Neural cell (in vitro differentiated cells): ENCODE measurements at regions not wholly inside any gene's neighbourhood (a gene's known extent, or its start where the extent isn't known, plus 50 kb on each side); places are given as distances from the start of the nearest gene placed in this dataset.

Source experiments
- H2AFZ ChIP-seq: fragments of 200-600, 300-800 bp; sonication (generic), shearing (Covaris generic); 2 replicates; pipeline ENCODE4 v1.6.0; 2014; ENCODE audit warnings: low read depth, mild to moderate bottlenecking, antibody characterized with exemption, low read length, moderate library complexity
- H3F3A ChIP-seq: fragments of 200-600 bp; shearing (Covaris generic); 2 replicates; pipeline ENCODE4 v1.6.1; 2016; ENCODE audit warnings: mild to moderate bottlenecking, moderate library complexity, mixed read lengths, antibody characterized with exemption, low read length; ENCODE audit not compliant: insufficient read depth, poor library complexity, severe bottlenecking
- H3K27ac ChIP-seq: fragments of 200-600, 300-800 bp; sonication (generic), shearing (Covaris generic); 2 replicates; pipeline ENCODE4 v1.5.1; 2014; ENCODE audit warnings: mild to moderate bottlenecking, low read length, moderate library complexity
- H3K27me3 ChIP-seq: fragments of 300-800, 200-600 bp; sonication (generic), shearing (Covaris generic); 2 replicates; pipeline ENCODE4 v1.6.0; 2014; ENCODE audit warnings: mild to moderate bottlenecking, low read depth, low read length, moderate library complexity; ENCODE audit not compliant: insufficient read depth
- H3K36me3 ChIP-seq: fragments of 300-800, 200-600 bp; sonication (generic), shearing (Covaris generic); 2 replicates; pipeline ENCODE4 v1.5.1; 2014; ENCODE audit warnings: mild to moderate bottlenecking, antibody characterized with exemption, low read length, moderate library complexity; ENCODE audit not compliant: insufficient read depth
- H3K4me2 ChIP-seq: fragments of 300-800, 200-600 bp; sonication (generic), shearing (Covaris generic); 2 replicates; pipeline ENCODE4 v1.6.0; 2014; ENCODE audit warnings: mild to moderate bottlenecking, low read length
- H3K4me3 ChIP-seq: fragments of 300-800, 200-600 bp; sonication (generic), shearing (Covaris generic); 2 replicates; pipeline ENCODE4 v1.5.1; 2014; ENCODE audit warnings: mild to moderate bottlenecking, low read length, moderate library complexity
- H3K79me2 ChIP-seq: fragments of 200-600 bp; shearing (Covaris generic); replicated peaks from 2 replicates; pipeline ENCODE4 v1.6.0; 2014; ENCODE audit warnings: mild to moderate bottlenecking, low read length, moderate library complexity; ENCODE audit not compliant: insufficient read depth
- H3K9ac ChIP-seq: fragments of 300-800, 200-600 bp; sonication (generic), shearing (Covaris generic); 2 replicates; pipeline ENCODE4 v1.6.1; 2016; ENCODE audit warnings: mild to moderate bottlenecking, low read length, mixed read lengths
- H3K9me2 ChIP-seq: fragments of 200-600 bp; shearing (Covaris generic); 2 replicates; pipeline ENCODE4 v1.6.1; 2016; ENCODE audit warnings: mild to moderate bottlenecking, low read length, mixed read lengths; ENCODE audit not compliant: insufficient read depth
- H3K9me3 ChIP-seq: fragments of 200-600, 300-800 bp; sonication (generic), shearing (Covaris generic); 2 replicates; pipeline ENCODE4 v1.6.1; 2016; ENCODE audit warnings: mild to moderate bottlenecking, mixed run types, low read length, moderate library complexity, mixed read lengths
- H4K20me1 ChIP-seq: fragments of 200-600 bp; shearing (Covaris generic); 2 replicates; pipeline ENCODE4 v1.6.1; 2016; ENCODE audit warnings: mild to moderate bottlenecking, mixed run types; ENCODE audit not compliant: insufficient read depth
- EP300 ChIP-seq: fragments of 450-650 bp; conservative IDR thresholded peaks from 2 replicates; pipeline ENCODE4 v1.6.1; 2014; ENCODE audit warnings: antibody characterized with exemption, mild to moderate bottlenecking, moderate library complexity; ENCODE audit not compliant: poor library complexity, severe bottlenecking
- EZH2 ChIP-seq: fragments of 200-600, 300-800 bp; shearing (Covaris generic), sonication (generic); IDR thresholded peaks from 2 replicates; pipeline ENCODE4 v1.6.1; 2014; ENCODE audit warnings: antibody characterized with exemption, low read length, borderline replicate concordance, mild to moderate bottlenecking; ENCODE audit not compliant: insufficient read depth, poor library complexity, severe bottlenecking
- MXI1 ChIP-seq: fragments of 450-650 bp; conservative IDR thresholded peaks from 2 replicates; pipeline ENCODE4 v1.6.1; 2014; ENCODE audit warnings: antibody characterized with exemption, mild to moderate bottlenecking; ENCODE audit not compliant: poor library complexity, severe bottlenecking
- POLR2AphosphoS5 ChIP-seq: IDR thresholded peaks from 2 replicates; pipeline ENCODE4 v1.6.1; 2012
- RAD21 ChIP-seq: fragments of 450-650 bp; conservative IDR thresholded peaks from 2 replicates; pipeline ENCODE4 v1.6.1; 2014; ENCODE audit warnings: antibody characterized with exemption, mild to moderate bottlenecking, moderate library complexity
- REST ChIP-seq: IDR thresholded peaks from 2 replicates; pipeline ENCODE4 v1.6.1; 2012; ENCODE audit warnings: borderline replicate concordance
- SMC3 ChIP-seq: fragments of 450-650 bp; conservative IDR thresholded peaks from 2 replicates; pipeline ENCODE4 v1.6.1; 2014; ENCODE audit warnings: antibody characterized with exemption, mild to moderate bottlenecking, moderate library complexity; ENCODE audit not compliant: poor library complexity
- TAF1 ChIP-seq: IDR thresholded peaks from 2 replicates; pipeline ENCODE4 v1.6.1; 2012; ENCODE audit warnings: low read depth
- TF ChIP-seq, protein P1 (sequence below): fragments of 450-650 bp; IDR thresholded peaks from 2 replicates; pipeline ENCODE4 v1.5.1; 2014; ENCODE audit warnings: antibody characterized with exemption, mild to moderate bottlenecking, moderate library complexity; ENCODE audit not compliant: poor library complexity, severe bottlenecking

GRCh38 chr22:49400941-49401598 is 426.6 kb downstream of the BRD1 start:
- Histone ChIP-seq H3K9me2 (no peaks in the 10 kb centered on the region), H3K79me2 (no peaks in the 10 kb centered on the region), H3K27ac (no peak overlapping the region), H3K4me3 (no peak overlapping the region), H3K9ac (no peak overlapping the region), H3K27me3 (no peaks in the 10 kb centered on the region), H2AFZ (no peak overlapping the region), H4K20me1 (no peaks in the 10 kb centered on the region), H3K36me3 (no peaks in the 10 kb centered on the region), H3F3A (no peaks in the 10 kb centered on the region), H3K4me2 (no peak overlapping the region), H3K9me3 (no peaks in the 10 kb centered on the region)
- TF ChIP-seq REST (no peak), EZH2 (no peak), POLR2AphosphoS5 (no peak), MXI1 (no peak)
- TF ChIP-seq, protein P1, sequence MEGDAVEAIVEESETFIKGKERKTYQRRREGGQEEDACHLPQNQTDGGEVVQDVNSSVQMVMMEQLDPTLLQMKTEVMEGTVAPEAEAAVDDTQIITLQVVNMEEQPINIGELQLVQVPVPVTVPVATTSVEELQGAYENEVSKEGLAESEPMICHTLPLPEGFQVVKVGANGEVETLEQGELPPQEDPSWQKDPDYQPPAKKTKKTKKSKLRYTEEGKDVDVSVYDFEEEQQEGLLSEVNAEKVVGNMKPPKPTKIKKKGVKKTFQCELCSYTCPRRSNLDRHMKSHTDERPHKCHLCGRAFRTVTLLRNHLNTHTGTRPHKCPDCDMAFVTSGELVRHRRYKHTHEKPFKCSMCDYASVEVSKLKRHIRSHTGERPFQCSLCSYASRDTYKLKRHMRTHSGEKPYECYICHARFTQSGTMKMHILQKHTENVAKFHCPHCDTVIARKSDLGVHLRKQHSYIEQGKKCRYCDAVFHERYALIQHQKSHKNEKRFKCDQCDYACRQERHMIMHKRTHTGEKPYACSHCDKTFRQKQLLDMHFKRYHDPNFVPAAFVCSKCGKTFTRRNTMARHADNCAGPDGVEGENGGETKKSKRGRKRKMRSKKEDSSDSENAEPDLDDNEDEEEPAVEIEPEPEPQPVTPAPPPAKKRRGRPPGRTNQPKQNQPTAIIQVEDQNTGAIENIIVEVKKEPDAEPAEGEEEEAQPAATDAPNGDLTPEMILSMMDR = no peak

DNA sequence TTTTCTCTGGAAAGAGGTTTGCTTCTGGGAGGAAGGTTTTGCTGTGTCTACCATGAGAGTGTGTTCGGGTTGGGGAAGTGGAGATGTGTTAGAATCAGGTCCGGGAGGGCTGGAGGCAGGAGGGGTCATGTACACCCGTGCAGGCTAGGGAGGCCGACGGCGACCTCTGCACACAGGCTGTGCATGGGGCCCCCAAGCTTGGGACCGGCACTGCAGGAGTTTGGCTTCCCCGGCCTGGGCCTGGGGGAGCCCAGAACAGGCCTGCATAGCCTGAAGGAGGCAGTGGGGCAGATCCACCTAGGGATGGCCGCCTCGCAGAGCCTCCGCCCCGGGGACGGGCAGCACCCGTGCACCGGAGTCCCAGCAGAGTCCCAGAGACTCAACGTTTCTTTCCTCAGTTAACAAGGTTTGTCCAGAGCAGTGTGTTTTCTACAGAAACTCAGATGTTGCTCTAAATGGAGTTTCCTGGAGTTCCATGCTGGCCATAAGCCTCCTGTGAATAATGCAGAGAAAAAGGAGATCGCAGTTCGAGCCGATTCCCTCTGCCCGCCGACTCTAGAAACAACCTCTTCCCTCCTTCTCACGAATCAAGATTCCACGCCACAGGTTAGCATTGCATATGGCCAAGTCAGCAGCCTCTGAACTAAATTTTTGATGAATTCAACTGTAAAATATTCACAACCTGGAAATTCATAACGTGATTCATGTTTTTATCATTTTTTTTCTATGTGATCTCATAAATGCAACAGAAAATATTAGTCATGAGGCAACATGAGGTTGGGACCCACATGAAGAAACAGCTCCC is 427.3 kb downstream of the BRD1 start:
- Histone ChIP-seq H3K79me2 (no peaks in the 10 kb centered on the region), H3F3A (no peaks in the 10 kb centered on the region), H3K27me3 (no peaks in the 10 kb centered on the region), H3K9ac (no peak overlapping the region), H3K4me3 (no peak overlapping the region), H3K4me2 (no peak overlapping the region), H3K9me2 (no peaks in the 10 kb centered on the region), H3K27ac (no peak overlapping the region), H4K20me1 (no peaks in the 10 kb centered on the region), H3K9me3 (no peaks in the 10 kb centered on the region), H2AFZ (no peak overlapping the region), H3K36me3 (no peaks in the 10 kb centered on the region)
- TF ChIP-seq REST (no peak), SMC3 (no peak), RAD21 (no peak), EZH2 (no peak), POLR2AphosphoS5 (no peak), TAF1 (no peak), MXI1 (no peak), EP300 (no peak)
- TF ChIP-seq, protein P1 = no peak
